ENCODE measurements at regions not wholly inside any gene's neighbourhood (a gene's known extent, or its start where the extent isn't known, plus 50 kb on each side); places are given as distances from the start of the nearest gene placed in this dataset.

DNA sequence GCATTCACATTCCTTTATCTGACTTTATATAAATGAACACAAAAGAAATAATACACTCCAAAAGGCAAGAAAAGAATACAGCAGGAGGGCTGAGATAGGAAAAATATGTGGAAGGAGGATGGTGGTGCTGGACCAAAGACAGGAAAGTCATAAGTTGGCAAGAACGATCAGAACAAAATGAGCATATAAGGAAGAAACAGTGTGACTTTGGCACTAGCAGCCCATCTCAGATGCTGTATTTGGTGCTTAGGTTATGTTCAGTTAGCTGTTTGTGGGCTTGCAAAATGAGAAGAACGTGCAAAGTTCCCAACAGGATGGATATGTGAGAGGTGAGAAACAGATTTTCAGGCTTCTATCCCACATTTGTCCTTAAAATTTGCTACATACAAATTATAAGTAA lies 719.8 kb upstream of the ADGRL4 start:
- DNase-seq = no peak
- peaks cover 0 to 4% (median 0%) of the 10 kb centered on the region in 7 donors for H3K9me3 Mint-ChIP-seq
- H3K27me3 Mint-ChIP-seq (ENCODE audit: low read depth in 3 of 3) = no peaks in the 10 kb centered on the region
- H3K9ac ChIP-seq (ENCODE audit: insufficient read depth, low read length, poor library complexity, severe bottlenecking) = no peak overlapping the region
- H3K4me3 ChIP-seq (replicated peaks in 1 of 3; ENCODE audit: low read depth in 2 of 3, low read length in 3 of 3) = no peak overlapping the region
- WGBS (ENCODE audit: insufficient coverage) = 70% methylated on average over 1 of the region's 2 CpGs
- H3K4me2 ChIP-seq (replicated peaks; ENCODE audit: extremely low read depth, low read length, poor library complexity, severe bottlenecking) = no peak overlapping the region
- peaks cover 0 to 5% of the 10 kb centered on the region in 2 donors for H3K9me3 ChIP-seq (replicated peaks in 1 of 2; ENCODE audit: control insufficient read depth in 1 of 2, insufficient read depth in 1 of 2, low read length in 2 of 2)
- H3K79me2 ChIP-seq (ENCODE audit: insufficient read depth, low read length) = no peaks in the 10 kb centered on the region
- no peaks in the 10 kb centered on the region for H4K20me1 ChIP-seq (ENCODE audit: insufficient read depth, low read length)
- H3K4me3 Mint-ChIP-seq = no peak overlapping the region
- no peak overlapping the region for H3K27ac Mint-ChIP-seq
- H3K4me1 ChIP-seq (ENCODE audit: control insufficient read depth in 1 of 2, insufficient read depth in 2 of 2, low read length in 2 of 2) = no peaks in the 10 kb centered on the region
- no peaks in the 10 kb centered on the region for H3K36me3 ChIP-seq (replicated peaks in 1 of 2; ENCODE audit: control insufficient read depth in 1 of 2, insufficient read depth in 2 of 2, low read length in 2 of 2)
- H2AFZ ChIP-seq (ENCODE audit: insufficient read depth, low read depth, low read length, poor library complexity, severe bottlenecking) = no peak overlapping the region
- H3K27ac ChIP-seq (ENCODE audit: low read depth in 1 of 2, low read length in 2 of 2) = no peak overlapping the region
- TF ChIP-seq, protein P1, sequence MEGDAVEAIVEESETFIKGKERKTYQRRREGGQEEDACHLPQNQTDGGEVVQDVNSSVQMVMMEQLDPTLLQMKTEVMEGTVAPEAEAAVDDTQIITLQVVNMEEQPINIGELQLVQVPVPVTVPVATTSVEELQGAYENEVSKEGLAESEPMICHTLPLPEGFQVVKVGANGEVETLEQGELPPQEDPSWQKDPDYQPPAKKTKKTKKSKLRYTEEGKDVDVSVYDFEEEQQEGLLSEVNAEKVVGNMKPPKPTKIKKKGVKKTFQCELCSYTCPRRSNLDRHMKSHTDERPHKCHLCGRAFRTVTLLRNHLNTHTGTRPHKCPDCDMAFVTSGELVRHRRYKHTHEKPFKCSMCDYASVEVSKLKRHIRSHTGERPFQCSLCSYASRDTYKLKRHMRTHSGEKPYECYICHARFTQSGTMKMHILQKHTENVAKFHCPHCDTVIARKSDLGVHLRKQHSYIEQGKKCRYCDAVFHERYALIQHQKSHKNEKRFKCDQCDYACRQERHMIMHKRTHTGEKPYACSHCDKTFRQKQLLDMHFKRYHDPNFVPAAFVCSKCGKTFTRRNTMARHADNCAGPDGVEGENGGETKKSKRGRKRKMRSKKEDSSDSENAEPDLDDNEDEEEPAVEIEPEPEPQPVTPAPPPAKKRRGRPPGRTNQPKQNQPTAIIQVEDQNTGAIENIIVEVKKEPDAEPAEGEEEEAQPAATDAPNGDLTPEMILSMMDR (IDR thresholded peaks at IDR 0.05) = no peak
- H3K36me3 Mint-ChIP-seq = no peaks in the 10 kb centered on the region
- no peaks in the 10 kb centered on the region for H3K27me3 ChIP-seq (ENCODE audit: control insufficient read depth in 2 of 2, insufficient read depth in 2 of 2, low read length in 2 of 2)
- no peaks in the 10 kb centered on the region for H3K4me1 Mint-ChIP-seq
- intact Hi-C loops (cut with micrococcal nuclease) = no loop called here

DNA sequence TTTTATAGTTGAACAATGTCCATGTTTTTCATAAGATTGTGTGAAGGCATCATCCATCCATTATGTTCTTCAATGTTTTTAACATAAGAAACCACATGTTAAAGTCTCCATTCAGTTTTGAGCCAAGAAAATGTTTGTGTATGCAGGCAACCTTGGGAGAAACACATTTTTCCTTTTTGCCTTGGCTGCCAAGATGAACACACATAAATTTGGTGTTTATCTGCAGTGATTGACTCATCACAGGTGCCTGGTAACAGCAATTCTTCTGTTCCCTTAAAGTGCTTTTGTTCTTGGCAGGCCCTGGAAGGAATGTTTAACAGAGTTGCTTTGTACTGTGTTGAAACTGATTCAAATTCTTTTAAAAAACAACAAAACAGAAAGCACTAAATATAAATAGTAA lies 709.9 kb upstream of the ADGRL4 start:
- no peak for DNase-seq
- Mint-ChIP-seq H3K4me3 (no peak overlapping the region), H3K36me3 (no peaks in the 10 kb centered on the region), H3K27me3 (ENCODE audit: low read depth in 3 of 3) (peaks cover 0 to 3% (median 0%) of the 10 kb centered on the region in 3 donors), H3K4me1 (no peaks in the 10 kb centered on the region), H3K9me3 (peaks cover 5 to 12% (median 10%) of the 10 kb centered on the region in 7 donors), H3K27ac (no peak overlapping the region)
- intact Hi-C loops (cut with micrococcal nuclease) = no loop called here
- Histone ChIP-seq H3K27ac (ENCODE audit: low read depth in 1 of 2, low read length in 2 of 2) (no peak overlapping the region), H3K9me3 (replicated peaks in 1 of 2; ENCODE audit: control insufficient read depth in 1 of 2, insufficient read depth in 1 of 2, low read length in 2 of 2) (peaks cover 17 to 21% of the 10 kb centered on the region in 2 donors), H3K79me2 (ENCODE audit: insufficient read depth, low read length) (no peaks in the 10 kb centered on the region), H2AFZ (ENCODE audit: insufficient read depth, low read depth, low read length, poor library complexity, severe bottlenecking) (no peak overlapping the region), H3K4me3 (replicated peaks in 1 of 3; ENCODE audit: low read depth in 2 of 3, low read length in 3 of 3) (no peak overlapping the region), H3K4me1 (ENCODE audit: control insufficient read depth in 1 of 2, insufficient read depth in 2 of 2, low read length in 2 of 2) (no peaks in the 10 kb centered on the region), H3K9ac (ENCODE audit: insufficient read depth, low read length, poor library complexity, severe bottlenecking) (no peak overlapping the region), H4K20me1 (ENCODE audit: insufficient read depth, low read length) (no peaks in the 10 kb centered on the region), H3K27me3 (ENCODE audit: control insufficient read depth in 2 of 2, insufficient read depth in 2 of 2, low read length in 2 of 2) (no peaks in the 10 kb centered on the region), H3K36me3 (replicated peaks in 1 of 2; ENCODE audit: control insufficient read depth in 1 of 2, insufficient read depth in 2 of 2, low read length in 2 of 2) (no peaks in the 10 kb centered on the region), H3K4me2 (replicated peaks; ENCODE audit: extremely low read depth, low read length, poor library complexity, severe bottlenecking) (no peak overlapping the region)
- TF ChIP-seq, protein P1 (IDR thresholded peaks at IDR 0.05) = no peak
